ENCODE measurements at regions not wholly inside any gene's neighbourhood (a gene's known extent, or its start where the extent isn't known, plus 50 kb on each side); places are given as distances from the start of the nearest gene placed in this dataset.

- Histone ChIP-seq H2BK5ac (ENCODE audit: low read depth, low read length) (no peak overlapping the region), H3K18ac (ENCODE audit: extremely low read depth, low read length) (no peak overlapping the region), H2AFZ (ENCODE audit: low read length) (no peak overlapping the region), H3K9me3 (ENCODE audit: insufficient read depth in 2 of 2, low read depth in 1 of 2, low read length in 1 of 2) (no peaks in the 10 kb centered on the region), H3K4me2 (ENCODE audit: insufficient read depth in 1 of 2, low read depth in 2 of 2, low read length in 2 of 2) (no peak overlapping the region), H4K8ac (ENCODE audit: extremely low read depth, insufficient read depth, low read length) (no peak overlapping the region), H2AK5ac (ENCODE audit: low read depth, low read length) (no peak overlapping the region), H3K4ac (replicated peaks; ENCODE audit: insufficient read length, low read depth, low read length) (no peak overlapping the region), H3K56ac (replicated peaks; ENCODE audit: insufficient read length, low read depth, low read length) (no peak overlapping the region), H3K23me2 (ENCODE audit: low read depth, low read length) (no peaks in the 10 kb centered on the region; the same call in 1 of the 2 replicates), H2BK15ac (ENCODE audit: low read length) (no peak overlapping the region), H3K23ac (ENCODE audit: insufficient read length) (no peak overlapping the region), H3K9ac (replicated peaks in 1 of 4; ENCODE audit: extremely low read depth in 1 of 4, low read depth in 3 of 4, low read length in 3 of 4) (no peak overlapping the region), H3K27ac (ENCODE audit: low read depth, low read length) (no peak overlapping the region), H4K20me1 (replicated peaks in 1 of 2; ENCODE audit: control insufficient read depth in 1 of 2, insufficient read depth in 2 of 2, low read length in 2 of 2) (no peaks in the 10 kb centered on the region), H2BK120ac (replicated peaks; ENCODE audit: low read depth, low read length) (no peak overlapping the region), H3K4me3 (ENCODE audit: extremely low read depth in 1 of 4, insufficient read depth in 2 of 4, low read depth in 3 of 4, low read length in 4 of 4) (no peak overlapping the region), H2BK12ac (ENCODE audit: low read depth, low read length) (no peak overlapping the region), H2BK20ac (ENCODE audit: low read length) (no peak overlapping the region), H4K5ac (ENCODE audit: insufficient read length, low read depth, low read length) (no peak overlapping the region), H3K79me2 (ENCODE audit: control insufficient read depth in 1 of 2, insufficient read depth in 2 of 2, low read length in 2 of 2) (no peaks in the 10 kb centered on the region), H3K79me1 (ENCODE audit: low read depth, low read length) (no peaks in the 10 kb centered on the region), H3K14ac (ENCODE audit: insufficient read length) (no peak overlapping the region), H3K27me3 (replicated peaks in 1 of 4; ENCODE audit: control insufficient read depth in 3 of 4, extremely low read depth in 1 of 4, insufficient read depth in 3 of 4, low read length in 3 of 4) (no peaks in the 10 kb centered on the region), H3K4me1 (replicated peaks in 1 of 4; ENCODE audit: control insufficient read depth in 3 of 4, insufficient read depth in 4 of 4, low read length in 3 of 4) (no peaks in the 10 kb centered on the region), H3K36me3 (ENCODE audit: control insufficient read depth in 2 of 4, insufficient read depth in 4 of 4, low read length in 3 of 4) (no peaks in the 10 kb centered on the region), H4K91ac (replicated peaks; ENCODE audit: insufficient read length, low read length) (no peak overlapping the region)
- 84% methylated on average over 2 of the region's 2 CpGs; no CpG with 5 or more reads in 1 of the 2 experiments for WGBS, 2 experiments (ENCODE audit: extremely low coverage in 1 of 2, insufficient coverage in 1 of 2, insufficient read length in 1 of 2, insufficient replicate concordance in 2 of 2, low coverage in 1 of 2, low lambda C conversion rate in 2 of 2, missing lambda C conversion rate in 1 of 2)
- no peak for FAIRE-seq
- DNase-seq (ENCODE audit: low read depth in 1 of 2, low spot score in 2 of 2): no peak
- ChIA-PET POLR2A (ENCODE audit: partially characterized antibody) (no interaction called here), CTCF (ENCODE audit: partially characterized antibody) (interaction anchor here (1.3 kb wide), 1 partner anchor 10 kb away, joined by 5 read pairs; no protein-coding TSS in a partner anchor)
- TF ChIP-seq TAF7 (optimal IDR thresholded peaks at IDR 0.05; ENCODE audit: borderline replicate concordance, low read depth, low read length) (no peak), RNF2 (IDR thresholded peaks at IDR 0.05; ENCODE audit: borderline replicate concordance, low read depth, low read length, missing control alignments, poor library complexity, severe bottlenecking) (no peak), USF2 (IDR thresholded peaks at IDR 0.05; ENCODE audit: low read length) (no peak), RAD21 (IDR thresholded peaks at IDR 0.05 in 1 of 2, conservative IDR thresholded peaks at IDR 0.05 in 1 of 2; ENCODE audit: low read depth in 2 of 2, low read length in 2 of 2) (no peak), BRCA1 (IDR thresholded peaks at IDR 0.05; ENCODE audit: low read depth, low read length) (no peak), MAFK (IDR thresholded peaks at IDR 0.05; ENCODE audit: low read depth, low read length) (no peak), SIRT6 (IDR thresholded peaks at IDR 0.05; ENCODE audit: low read length) (no peak), CTCF (IDR thresholded peaks at IDR 0.05; ENCODE audit: control extremely low read depth in 1 of 3, insufficient read depth in 1 of 3, low read depth in 1 of 3, low read length in 3 of 3) (no peak), CEBPB (IDR thresholded peaks at IDR 0.05; ENCODE audit: low read depth, low read length) (no peak)
Observed at GRCh38 chr6:125489579-125490285, 188.0 kb upstream of the HDDC2 start.

Measured in H1 (cell line).